Stimulated activated CD4-positive, alpha-beta T cell treated with anti-CD3 and anti-CD28 coated beads, Interleukin-2, amount 100 ng/mL, for 48 hours (primary cell): ENCODE measurements at regions not wholly inside any gene's neighbourhood (a gene's known extent, or its start where the extent isn't known, plus 50 kb on each side); places are given as distances from the start of the nearest gene placed in this dataset.
"Not testable (repeated sequence)": the region's sequence is repeated elsewhere in the genome, so short reads cannot be mapped to it uniquely, and the experiment has no call there.

Experiments used
- DNase-seq, 2 donors: peaks; one replicate each; pipeline ENCODE4 v3.0.0-alpha.2; 2020

DNA sequence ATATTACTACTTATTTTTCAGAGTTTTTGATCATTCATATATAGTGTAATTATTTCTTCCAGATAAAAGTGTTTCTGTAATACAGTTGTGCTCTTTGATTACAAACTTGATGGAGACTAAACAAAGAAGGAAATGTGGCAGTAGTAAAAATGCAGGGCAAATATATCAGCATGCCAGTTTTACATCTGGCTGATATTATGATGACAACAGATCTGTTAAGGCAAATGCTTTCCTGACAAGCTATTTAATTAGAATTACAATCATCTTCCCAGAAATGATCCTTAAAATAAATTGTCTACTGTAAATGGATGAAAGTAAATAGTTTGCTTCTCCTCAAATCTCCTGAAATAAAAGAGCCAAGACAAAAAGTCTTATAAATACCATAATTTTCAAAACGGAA, 1659.8 kb downstream of the BRINP3 start:
- no peak for DNase-seq

DNA sequence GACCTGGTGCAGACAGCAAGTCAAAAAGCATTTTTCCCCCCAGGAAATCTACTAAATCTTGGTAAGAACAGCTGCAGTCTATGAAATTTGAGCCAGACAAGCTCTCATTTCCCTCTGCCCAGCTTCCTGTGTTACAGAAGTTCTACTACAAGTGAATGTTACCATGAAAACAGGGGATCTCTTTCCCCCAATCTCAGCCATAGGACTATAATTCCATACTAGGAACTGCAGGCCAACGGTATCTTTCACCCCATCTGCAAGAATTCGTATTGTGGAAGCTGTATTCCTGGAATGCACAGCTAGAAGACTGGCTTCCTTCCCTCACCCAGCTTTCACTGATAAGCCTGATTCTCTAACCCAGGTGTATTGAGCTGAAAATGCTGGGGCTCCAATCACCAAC, 1655.4 kb downstream of the BRINP3 start:
- no peak for DNase-seq

DNA sequence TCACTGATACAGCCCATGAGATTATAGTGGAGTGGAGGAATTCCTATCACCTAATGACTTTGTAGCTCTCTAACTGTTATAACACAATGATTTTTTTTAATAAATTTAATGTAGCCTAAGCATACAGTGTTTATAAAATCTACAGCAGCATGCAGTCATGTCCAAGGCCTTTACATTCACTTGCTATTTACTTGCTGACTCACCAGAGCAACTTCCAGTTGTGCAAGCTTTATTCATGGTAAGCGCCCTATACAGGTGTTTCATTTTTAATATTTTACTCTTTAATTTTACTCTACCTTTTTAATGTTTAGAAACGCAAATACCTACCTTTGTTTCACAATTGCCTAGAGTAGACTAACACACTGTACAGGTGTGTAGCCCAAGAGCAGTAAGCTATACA, 1652.2 kb downstream of the BRINP3 start:
- DNase-seq, result no peak

DNA sequence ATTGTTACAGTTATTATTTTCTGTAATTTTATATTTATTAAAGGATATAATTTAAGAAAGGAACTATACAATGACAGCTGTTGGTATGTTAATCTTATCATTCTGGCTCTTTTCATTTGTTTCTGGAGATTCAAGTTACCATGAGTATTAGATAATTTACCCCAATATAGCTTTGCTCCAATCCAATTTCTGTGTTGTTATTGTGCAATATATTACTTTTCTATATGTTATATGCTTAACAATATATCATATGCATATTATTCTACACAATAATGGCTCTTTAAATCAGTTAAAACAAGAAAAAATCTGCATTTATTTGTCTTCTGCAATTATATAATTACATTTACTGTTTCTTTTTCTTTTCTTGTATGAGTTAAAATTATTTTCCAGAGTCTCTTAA, 1650.9 kb downstream of the BRINP3 start:
- no peak for DNase-seq

DNA sequence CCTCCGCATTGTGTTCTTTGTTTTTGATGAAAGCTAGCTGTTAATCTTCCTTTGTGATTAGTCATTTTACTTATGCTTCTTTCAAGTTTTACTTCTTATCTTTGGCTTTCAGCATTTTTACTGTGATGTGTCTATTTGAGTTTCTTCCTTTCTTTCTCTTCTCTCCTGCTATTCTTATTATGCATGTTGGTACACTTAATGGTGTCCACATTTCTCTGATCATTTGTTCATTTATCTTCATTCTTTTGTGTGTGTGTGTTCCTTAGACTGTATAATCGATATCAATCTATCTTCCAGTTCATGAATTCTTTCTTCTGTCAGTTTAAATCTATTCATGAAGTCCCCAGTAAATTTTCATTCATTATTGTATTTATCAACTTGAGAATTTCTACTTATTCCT, 1650.3 kb downstream of the BRINP3 start:
- DNase-seq, result no peak

DNA sequence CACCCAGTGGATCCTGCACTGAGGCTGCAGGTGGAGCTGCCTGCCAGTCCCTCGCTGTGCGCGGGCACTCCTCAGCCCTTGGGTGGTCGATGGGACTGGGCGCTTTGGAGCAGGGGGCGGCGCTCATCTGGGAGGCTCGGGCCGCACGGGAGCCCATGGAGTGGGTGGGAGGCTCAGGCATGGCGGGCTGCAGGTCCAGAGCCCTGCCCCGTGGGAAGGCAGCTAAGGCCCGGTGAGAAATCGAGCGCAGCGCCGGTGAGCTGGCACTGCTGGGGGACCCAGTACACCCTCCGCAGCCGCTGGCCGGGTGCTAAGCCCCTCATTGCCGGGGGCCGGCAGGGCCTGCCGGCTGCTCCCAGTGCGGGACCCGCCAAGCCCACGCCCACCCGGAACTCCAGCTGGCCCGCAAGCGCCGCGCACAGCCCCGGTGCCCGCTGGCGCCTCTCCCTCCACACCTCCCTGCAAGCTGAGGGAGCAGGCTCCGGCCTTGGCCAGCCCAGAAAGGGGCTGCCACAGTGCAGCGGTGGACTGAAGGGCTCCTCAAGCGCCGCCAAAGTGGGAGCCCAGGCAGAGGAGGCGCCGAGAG, 1636.5 kb downstream of the BRINP3 start:
- not testable (repeated sequence) for DNase-seq

DNA sequence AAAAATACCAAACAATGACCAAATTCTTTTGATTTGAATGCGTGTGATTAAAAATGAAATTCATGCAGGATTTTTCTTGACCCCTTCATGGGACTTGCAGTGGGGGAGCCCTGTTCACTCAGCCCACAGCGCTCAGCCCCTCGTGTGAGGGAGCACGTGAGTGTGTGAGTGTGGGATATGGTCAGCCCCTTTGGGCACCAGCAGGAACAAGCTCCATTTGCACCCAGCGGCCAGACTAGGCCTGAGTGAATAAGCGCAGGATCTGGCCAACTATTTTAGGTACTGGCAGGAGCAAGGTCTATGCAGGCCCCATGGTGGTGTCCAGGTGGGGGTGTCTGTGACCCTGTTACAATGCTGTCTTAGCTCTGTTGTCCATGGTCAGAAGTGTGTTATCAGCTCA, 1631.2 kb downstream of the BRINP3 start:
- no peak for DNase-seq

DNA sequence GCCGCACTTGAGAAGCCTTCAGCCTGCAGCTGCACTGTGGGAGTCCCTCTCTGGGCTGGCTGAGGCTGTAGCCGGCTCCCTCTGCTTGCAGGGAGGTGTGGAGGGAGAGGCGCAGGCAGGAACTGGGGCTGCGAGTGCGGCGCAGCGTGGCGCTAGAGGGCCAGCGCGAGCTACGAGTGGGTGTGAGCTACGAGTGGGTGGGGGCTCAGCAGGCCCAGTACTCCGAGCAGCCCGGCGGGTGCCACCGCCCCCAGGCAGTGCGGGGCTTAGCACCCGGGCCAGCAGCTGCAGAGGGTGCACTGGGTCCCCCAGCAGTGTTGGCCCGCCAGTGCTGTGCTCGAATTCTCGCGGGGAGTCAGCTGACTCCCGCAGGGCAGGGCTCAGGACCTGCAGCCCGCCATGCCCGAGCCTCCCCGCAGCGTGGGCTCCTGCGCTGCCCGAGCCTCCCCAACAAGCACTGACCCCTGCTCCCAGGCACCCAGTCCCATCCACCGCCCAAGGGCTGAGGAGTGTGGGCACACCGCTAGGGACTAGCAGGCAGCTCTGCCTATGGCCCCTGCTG, 1620.1 kb downstream of the BRINP3 start:
- DNase-seq, result no peak

DNA sequence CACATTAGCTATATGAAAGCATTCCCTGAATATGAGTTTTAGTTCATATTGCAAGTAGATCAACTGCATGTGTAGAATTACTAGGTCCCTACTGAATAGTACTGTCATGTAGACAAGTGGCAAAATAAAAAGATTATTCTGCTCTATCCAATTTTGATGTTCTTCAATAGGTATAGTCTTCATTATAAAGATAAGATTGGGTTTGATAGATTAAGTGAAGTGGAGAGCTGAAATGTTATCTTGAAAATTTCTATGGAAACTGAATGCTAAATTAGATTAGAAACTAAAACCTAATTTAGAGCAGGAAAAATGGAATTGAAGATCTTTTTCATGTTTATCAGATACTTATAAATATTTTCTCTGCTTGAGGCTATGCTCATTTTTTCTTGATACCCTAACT, 1610.0 kb downstream of the BRINP3 start:
- no peak for DNase-seq

DNA sequence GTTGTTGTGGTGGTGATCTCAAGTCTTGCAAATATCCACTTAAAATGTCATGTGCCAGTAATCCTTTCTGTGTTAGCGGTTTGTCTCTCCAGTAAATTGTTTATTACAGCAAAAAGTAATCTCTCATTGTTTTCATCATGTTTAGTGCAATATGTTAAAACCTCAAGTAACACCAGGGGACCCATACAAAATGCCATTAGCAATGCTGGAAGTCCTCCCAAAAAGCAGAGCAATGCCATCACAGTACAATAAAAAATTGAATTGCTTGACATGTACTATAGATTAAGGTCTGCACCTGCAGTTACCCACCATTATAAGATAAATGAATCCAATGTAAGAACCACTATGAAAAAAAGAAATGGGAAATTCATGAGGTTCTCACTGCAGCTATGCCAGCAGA, 1606.5 kb downstream of the BRINP3 start:
- DNase-seq, result no peak

DNA sequence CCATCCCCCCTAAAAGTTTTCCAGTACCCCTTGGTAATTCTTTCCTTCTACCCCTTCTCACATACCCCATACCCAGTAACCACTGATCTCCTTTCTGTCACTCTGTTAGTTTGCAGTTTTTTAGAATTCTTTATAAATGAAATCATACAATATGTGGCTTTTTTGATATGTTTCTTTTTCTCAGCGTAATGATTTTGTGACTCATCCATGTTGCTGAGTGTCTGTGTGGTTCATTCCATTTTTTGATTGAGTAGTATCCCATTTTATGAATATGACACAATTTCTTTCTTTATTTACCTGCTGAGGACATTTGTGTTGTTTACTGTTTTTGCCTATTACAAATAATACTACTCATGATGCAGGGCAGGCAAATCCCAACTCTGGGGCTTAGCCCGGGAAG, 1605.3 kb downstream of the BRINP3 start:
- no peak for DNase-seq

DNA sequence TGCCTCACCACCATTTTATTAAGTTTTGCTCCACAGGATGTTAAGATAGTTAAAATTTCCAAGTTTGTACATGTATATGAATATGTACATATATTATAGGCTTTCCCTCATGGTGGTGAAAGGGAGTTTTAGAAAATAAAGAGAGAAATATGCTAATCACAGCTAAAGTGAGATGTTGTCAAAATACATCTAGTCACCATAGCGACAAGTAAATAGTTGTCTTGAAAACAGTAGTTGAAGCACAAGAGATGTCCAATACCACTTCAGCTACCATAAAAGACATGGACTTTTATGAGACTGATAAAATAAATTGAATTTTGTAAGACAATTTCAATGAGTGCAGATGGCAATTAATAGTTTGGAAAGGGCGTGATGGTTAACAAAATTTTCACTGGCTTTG, 1600.0 kb downstream of the BRINP3 start:
- DNase-seq, result no peak

DNA sequence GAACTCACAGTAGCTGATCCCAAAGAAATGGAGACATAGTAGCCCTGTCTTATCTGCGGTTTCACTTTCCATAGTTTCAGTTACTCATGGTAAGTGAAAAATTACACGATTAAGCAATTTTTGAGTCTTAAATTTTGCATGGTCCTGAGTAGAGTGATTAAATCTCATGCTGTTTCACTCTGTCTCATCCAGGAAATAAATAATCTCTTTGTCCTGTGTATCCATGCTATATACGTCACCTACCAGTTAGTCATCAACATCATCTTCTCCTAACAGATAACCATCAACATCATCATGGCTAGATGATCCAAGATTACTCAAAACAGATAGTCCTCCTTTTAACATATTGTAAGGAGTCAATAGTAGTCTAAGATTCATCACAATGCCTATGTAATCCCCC, 1589.3 kb downstream of the BRINP3 start:
- no peak for DNase-seq

DNA sequence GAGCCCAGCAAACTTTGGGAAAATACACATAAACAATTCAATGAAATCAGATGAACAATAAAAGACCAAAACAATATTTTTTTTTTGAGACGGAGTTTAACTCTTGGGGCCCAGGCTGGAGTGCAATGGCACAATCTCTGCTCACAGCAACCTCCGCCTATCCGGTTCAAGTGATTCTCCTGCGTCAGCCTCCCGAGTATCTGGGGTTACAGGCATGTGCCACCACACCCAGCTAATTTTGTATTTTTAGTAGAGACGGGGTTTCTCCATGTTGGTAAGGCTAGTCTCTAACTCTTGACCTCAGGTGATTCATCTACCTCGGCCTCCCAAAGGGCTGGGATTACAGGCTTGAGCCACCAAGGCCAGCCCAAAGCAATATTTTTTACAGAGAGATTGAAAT, 1588.5 kb downstream of the BRINP3 start:
- DNase-seq, result no peak

DNA sequence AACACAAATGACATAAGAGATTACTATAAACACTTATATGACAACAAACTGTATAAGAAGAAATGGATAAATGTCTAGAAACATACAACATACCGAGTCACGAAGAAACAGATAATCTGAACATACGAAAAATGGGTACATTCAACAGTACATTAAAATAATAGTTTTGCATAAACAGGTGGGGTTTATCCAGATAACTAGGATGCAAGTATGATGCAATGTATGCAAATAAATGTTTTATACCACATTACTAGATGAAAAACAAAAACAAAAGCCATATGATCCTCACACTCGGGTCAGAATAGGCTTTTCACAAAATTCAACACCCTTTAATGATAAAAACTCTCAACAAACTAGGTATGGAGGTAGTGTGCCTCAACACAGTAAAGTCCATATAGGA, 1585.7 kb downstream of the BRINP3 start:
- DNase-seq, result no peak

DNA sequence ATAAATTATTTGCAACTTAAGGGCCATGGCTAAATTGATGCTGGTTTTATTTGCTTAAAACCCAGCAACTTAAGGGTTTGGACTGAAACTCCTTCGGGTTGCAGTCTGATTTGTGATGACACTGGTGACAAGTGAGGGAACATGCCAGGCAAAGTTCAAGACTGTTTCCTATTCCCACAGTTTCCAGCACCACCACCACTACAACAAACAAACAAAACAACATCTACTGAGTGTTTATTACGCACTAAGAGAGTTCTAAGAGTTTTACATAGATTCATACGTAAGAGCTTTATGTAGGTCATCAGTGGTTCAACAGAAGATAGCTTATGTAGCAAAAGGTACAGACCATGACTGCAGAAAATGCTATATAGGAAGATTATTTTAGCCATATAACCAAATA, 1582.1 kb downstream of the BRINP3 start:
- no peak for DNase-seq

DNA sequence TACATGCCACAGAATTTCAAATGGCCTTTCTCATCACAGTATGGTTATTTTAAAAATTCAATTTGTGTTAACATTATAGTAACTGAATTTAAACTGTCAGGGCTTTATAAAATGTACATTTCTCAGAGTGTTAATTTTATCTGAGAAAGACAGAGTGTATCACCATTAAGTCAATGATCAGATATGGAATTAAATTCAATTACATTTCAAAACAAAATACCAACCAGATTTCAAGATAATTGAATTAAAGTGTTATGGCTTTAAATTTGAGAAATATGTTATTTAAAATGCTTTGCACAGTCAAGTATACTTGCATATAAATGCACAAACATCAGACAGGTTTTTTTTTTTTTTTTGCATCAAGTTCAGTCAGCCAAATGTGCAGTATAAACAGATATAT, 1574.4 kb downstream of the BRINP3 start:
- DNase-seq, result no peak

DNA sequence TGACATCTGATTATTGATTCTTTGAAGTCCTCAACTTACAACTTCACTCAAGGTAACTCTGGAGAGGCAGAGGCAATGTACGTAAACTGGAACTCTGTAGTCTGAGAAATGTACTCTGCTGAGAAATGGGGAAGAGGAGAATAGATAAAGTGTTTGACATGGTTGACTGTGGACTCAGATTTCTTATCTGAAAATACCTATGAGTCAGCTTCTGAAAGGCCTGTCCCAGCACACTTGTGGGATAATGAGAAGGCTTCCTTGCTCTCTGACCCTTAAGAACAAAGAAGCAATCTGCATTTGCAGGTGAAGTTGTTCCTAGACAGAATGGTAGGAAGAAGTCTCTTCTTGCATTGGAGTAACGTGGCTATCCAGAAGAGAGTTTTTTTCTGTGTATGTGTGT, 1573.5 kb downstream of the BRINP3 start:
- no peak for DNase-seq

DNA sequence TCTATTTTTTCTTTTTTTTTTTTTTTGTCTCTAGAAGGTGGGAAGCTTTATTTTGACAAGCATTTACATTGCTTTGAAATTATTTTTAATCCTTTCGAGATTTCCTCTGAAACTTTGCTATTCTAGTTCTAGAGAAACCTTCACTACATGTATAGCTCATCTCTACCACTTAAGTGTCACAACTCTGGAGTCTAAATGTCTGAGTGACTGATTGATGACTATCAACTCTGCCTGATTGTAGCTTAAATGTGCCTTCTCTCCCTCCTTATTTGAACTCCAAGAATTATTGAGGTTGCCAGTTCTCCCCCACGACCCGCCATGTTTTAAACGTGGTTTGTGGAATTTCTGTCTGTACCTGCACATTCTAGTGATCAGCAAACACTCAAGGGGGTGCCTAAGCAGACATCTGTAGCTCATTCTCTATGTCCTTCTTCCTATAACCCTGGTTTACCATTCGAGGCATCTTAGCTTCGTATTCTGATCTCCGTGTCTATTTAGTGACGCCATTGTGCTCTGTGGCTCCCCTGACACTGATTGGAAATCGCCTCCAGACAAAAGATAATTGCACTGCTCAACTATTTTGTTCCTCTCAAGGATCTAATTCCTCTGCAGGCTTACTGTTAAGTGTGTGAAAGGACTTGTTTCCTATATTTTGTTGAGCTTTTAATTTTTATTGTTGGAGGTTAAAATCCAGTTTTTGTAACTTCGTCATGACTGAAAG, 1570.6 kb downstream of the BRINP3 start:
- no peak for DNase-seq

DNA sequence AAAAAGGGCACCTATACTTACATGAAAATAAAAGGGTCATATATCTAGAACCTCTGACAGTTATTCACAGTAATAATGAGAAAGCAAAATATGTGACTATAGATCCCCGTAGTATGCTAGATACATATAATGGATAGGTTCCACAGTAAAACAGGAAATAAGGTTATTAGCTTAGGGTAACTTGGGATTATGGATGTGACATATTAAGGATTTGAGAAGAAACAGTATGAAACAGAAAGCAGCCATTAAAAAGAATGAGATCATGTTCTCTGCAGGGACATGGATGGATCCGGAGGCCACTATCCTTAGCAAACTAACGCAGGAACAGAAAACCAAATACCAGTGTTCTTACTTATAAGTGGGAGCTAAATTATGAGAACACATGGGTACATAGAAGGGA, 1547.3 kb downstream of the BRINP3 start:
- no peak for DNase-seq

DNA sequence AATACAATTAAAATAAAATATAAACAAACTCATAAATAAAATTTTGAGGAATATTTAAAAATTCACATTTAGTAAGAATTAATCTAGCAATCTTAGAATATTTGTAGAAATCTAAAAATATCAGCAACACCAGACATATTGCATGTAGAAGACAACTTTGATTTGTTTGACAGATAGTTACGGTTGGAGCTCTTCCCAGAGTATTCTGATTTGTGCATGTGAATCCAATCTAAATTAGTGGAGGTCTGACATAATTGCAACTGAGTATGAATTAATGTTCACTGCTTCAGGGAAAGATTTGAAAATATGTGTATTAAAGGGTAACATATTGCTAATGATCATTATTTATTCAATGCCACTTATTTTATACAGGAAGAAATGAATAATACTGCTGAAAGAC, 1546.2 kb downstream of the BRINP3 start:
- no peak for DNase-seq

DNA sequence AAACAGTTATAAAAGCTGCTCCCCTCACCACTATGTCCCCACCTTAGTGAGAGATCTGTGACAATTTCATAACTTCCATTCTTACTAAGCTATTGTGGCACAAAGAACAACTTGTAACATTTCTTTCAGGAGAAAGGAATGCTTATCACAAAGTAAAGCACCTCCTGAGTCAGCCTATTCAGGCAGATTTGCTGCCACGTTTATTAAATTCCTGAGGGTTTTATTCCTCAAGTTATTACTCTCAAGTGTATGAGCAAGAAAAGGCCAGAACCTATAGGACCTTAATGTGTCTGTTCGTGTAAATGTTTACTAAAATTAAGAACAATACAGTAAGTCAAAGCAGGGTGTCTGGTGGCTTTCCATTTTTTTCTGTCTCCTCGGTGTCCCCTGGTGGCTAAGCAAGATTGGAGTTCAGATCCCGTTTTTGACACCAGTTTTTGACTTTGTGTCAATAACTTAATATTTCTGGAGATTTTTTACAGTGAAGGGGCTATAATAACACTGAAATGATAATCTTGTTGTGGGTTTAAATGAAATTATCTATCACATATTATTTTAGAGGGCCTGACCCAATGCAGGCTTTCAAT, 1539.6 kb downstream of the BRINP3 start:
- DNase-seq, result no peak

DNA sequence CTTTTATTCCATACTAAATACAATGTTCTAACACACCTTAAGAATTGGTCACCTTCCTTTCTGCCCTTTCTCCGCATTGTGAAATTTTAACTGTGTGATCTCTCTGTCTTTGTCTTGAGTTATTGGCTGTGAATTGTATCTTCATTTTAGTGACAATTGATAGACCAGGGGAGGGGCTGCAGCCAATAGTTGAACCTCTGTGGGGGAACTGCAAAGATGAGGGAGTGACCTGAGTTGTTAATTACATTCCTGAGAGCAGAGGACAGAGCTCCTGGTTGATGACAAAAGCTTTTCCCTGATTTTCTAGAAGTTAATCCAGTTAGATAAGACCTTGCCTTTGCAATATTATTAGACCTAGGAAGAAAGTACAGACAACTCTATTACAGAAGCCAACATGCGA, 1535.7 kb downstream of the BRINP3 start:
- DNase-seq, result no peak

DNA sequence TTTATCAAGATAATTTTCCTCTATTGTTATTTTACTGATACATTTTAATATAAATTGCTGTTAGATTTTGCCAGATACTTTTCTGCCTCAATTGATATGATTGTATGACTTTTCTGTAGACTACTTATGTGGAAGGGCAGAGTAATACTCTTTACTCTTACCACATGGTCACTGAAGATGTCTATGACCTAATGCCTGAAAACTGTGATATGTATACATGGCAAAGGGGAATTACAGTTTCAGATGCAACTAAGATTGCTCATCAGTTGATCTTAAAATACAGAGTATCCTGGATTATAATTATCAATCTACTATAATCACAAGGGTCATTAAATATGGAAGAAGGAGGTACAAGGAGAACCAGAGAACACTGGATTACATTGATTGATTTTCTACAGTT, 1528.0 kb downstream of the BRINP3 start:
- no peak for DNase-seq
